M059J (cell line): ENCODE measurements at regions not wholly inside any gene's neighbourhood (a gene's known extent, or its start where the extent isn't known, plus 50 kb on each side); places are given as distances from the start of the nearest gene placed in this dataset.
"Not testable (repeated sequence)": the region's sequence is repeated elsewhere in the genome, so short reads cannot be mapped to it uniquely, and the experiment has no call there.

Experiments
- DNase-seq: peaks from one replicate; pipeline ENCODE4 v3.0.0-alpha.2; 2012; ENCODE audit warnings: low read depth

GRCh38 chr6:82795940-82796339 is 269.7 kb downstream of the UBE3D start:
- no peak for DNase-seq

DNA sequence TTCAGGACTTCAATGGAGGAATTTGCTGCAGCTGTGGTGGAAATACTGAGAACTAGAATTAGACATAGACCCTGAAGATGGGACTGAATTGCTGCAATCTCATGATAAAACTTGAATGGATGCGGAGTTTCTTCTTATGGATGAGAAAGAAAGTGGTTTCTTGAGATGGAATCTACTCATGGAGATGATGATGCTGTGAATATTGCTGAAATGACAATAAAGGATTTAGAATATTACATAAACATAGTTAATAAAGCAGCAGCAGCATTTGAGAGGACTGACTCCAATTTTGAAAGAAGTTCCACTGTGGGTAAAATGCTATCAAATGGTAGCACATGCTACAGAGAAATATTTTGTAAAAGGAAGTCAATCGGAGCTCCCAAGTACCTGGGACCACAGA is 264.6 kb downstream of the UBE3D start:
- no peak for DNase-seq

GRCh38 chr6:82816243-82816642 is 249.4 kb downstream of the UBE3D start:
- not testable (repeated sequence) for DNase-seq

DNA sequence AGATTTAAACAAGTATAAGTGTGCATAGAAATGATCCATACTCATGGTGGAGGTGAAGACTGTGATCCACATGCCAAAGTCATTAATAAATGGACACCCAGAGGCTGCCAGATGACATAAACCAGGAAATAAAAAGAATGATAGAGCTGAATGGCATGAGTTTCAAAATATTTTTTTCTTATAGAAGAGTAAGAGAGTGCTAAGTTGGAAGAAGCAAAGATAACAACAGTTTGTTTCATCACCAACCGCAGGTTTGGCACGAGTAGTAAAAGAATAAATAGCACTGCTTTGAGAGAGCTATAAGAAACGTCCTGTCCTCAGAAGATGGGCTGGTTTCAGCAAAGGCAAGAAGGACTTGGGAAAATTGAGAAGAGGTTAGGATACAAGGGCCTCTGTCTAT is 246.9 kb downstream of the UBE3D start:
- peak; percentile 89 for DNase-seq

GRCh38 chr6:82823361-82823760 is 242.3 kb downstream of the UBE3D start:
- no peak for DNase-seq

DNA sequence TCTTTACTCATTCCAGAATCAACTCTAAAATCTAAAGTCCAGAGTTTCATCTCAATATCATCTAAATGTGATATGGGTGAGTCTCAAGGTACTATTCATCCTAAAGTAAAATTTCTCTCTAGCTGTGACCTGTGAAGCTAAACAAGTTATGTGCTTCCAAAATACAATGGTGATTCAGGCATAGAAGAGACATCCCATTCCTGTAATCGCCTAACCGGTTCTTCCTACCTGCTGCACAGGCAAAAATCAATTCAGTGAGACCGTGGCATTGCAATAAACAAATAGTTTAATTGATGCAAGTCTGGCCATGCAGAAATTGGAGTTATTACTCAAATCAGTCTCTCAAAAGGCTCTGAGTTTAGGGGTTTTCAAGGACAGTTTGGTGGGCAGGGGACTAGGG is 232.8 kb downstream of the UBE3D start:
- DNase-seq: no peak

- no peak for DNase-seq
Measured at GRCh38 chr6:82833481-82833880, 232.2 kb downstream of the UBE3D start.

DNA sequence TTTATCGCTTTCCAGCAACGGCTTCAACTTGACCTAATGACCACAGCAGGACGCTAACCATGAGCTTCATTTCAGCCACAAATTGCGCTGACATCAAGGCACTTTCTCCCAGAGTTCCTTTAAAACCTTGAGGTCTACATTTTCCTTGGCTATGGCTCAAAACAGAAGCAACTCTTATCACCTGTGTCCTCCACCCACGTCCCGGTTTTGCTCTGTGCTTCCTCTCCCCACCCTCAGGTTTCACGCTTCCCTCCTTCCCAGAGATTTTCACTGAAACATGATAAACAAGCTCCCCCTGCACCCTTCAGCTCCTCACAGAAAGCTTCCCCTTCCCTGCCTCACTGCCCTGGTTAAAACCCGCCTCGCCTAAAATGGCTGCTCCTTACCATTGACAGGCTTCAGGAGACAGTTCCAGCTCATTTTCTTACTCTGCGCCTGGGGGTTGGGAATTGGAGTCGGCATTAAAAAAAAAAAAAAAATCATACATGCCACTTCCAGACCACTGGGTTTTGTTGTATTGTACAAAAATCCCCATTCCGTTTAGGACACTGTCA is 229.5 kb downstream of the UBE3D start:
- no peak for DNase-seq

DNA sequence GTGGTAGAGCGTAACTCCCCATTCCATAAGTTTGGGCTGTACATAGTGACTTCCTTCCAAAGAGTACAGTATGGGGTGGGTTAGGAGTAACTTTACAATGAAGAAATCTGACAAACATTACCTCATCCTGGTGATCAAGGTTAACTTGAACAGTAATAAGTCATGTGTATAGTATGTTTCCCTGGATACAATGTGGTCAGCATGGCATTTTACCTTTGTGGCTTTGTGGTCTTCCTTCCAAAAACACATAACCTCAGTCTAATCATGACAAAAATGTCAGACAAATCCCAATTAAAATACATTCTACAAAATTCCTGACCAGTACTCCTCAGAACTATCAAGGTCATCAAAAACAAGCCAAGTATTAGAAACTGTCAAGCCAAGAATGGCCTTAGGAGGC is 225.1 kb downstream of the UBE3D start:
- peak; percentile 95 for DNase-seq

DNA sequence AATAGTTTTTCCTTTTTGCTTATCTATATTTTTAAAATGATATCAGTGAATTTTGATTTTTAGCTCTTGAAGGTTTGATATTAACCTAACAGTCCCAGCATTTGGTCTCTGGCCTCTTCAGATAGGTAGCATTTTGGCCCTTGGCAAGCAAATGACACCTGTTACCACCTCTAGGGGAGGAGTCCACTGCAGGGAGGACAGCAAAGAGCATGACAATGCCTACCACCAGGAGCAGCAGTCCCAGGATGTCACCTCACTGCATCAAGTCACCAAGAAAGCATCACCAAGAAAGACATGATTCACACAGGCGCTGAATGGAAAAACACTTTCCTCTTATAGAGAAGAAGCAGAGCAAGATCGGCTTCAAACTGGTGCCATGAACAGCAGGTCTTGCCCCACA is 224.3 kb downstream of the UBE3D start:
- peak; percentile 19 for DNase-seq
